K562 (cell line): ENCODE measurements at regions not wholly inside any gene's neighbourhood (a gene's known extent, or its start where the extent isn't known, plus 50 kb on each side); places are given as distances from the start of the nearest gene placed in this dataset.
A peak's percentile ranks its signal among the peaks of the same experiment; 100 is the strongest.

Source experiments
- ATAC-seq: fragments of 200-7000 bp; cut with Tn5 transposase; 3 replicates; pipeline ENCODE4 v1.9.1; 2020; ENCODE audit warnings: moderate library complexity
- BruUV-seq: library from RNA; stranded (reverse); fragments of 400-500 nt; replicated peaks from 2 replicates; lab custom pipeline; 2021; lab: Mats Ljungman, UMichigan
- CTCF ChIA-PET: fragments of 300-600 bp; formaldehyde crosslinking; extraction: SDS; loops from one replicate; lab custom pipeline; 2021; ENCODE audit warnings: low intra/inter-chr PET ratio; lab: Yijun Ruan, JAX
- POLR2A ChIA-PET: fragments of 300-600, 350-650 bp; sonication (Branson Sonifier 250); formaldehyde crosslinking; extraction: SDS; loops from one replicate; lab custom pipeline; 2021; ENCODE audit warnings: antibody characterized with exemption, inconsistent platforms; lab: Yijun Ruan, JAX
- DNase-seq, 4 experiments: peaks; one replicate each; pipeline versions ENCODE4 v3.0.0 to v3.0.0-alpha.2; 2011 to 2018; ENCODE audit warnings: low spot score in 3 of 4, mixed read lengths in 3 of 4; ENCODE audit errors: extremely low read depth in 1 of 4
- FAIRE-seq: peaks from 2 replicates; lab custom pipeline; 2011; peaks lifted over from hg19 to GRCh38; lab: Jason Lieb, UNC
- H2AFZ ChIP-seq: 2 replicates; pipeline ENCODE4 v1.6.0; 2011; ENCODE audit warnings: low read depth, low read length, control low read depth, inconsistent platforms
- H3K27ac ChIP-seq: fragments of 200-600 bp; 3 replicates; pipeline ENCODE4 v1.8.0; 2011; ENCODE audit warnings: low read depth, mild to moderate bottlenecking, control low read depth, inconsistent platforms, low read length, moderate library complexity, mixed read lengths; ENCODE audit errors: extremely low read depth
- H3K27me3 ChIP-seq, 2 experiments: fragments of 300-600 bp in 1 of 2; 2 replicates in 1 of 2; 3 replicates in 1 of 2; pipeline versions ENCODE4 v1.6.0 to v1.8.0; 2011; ENCODE audit warnings: inconsistent platforms in 2 of 2, low read length in 2 of 2, mild to moderate bottlenecking in 1 of 2, mixed read lengths in 1 of 2, moderate library complexity in 1 of 2; ENCODE audit not compliant: control insufficient read depth in 2 of 2, insufficient read depth in 2 of 2
- H3K36me3 ChIP-seq: fragments of 300-600 bp; 3 replicates; pipeline ENCODE4 v1.8.0; 2011; ENCODE audit warnings: mild to moderate bottlenecking, low read length, inconsistent platforms; ENCODE audit not compliant: control insufficient read depth, insufficient read depth
- H3K4me1 ChIP-seq, 2 experiments: fragments of 200-600 bp in 1 of 2; replicated peaks in 1 of 2; 2 replicates in 1 of 2; 3 replicates in 1 of 2; pipeline versions ENCODE4 v1.5.1 to v1.8.0; 2011; ENCODE audit warnings: inconsistent platforms in 2 of 2, low read length in 2 of 2, mild to moderate bottlenecking in 1 of 2, mixed read lengths in 1 of 2, moderate library complexity in 1 of 2; ENCODE audit not compliant: control insufficient read depth in 2 of 2, insufficient read depth in 2 of 2
- H3K4me2 ChIP-seq: 2 replicates; pipeline ENCODE4 v1.6.1; 2011; ENCODE audit warnings: low read length, control low read depth, inconsistent platforms, mixed read lengths; ENCODE audit not compliant: insufficient read depth
- H3K4me3 ChIP-seq: fragments of 200-600 bp; sonication (generic), shearing (Covaris generic); 2 replicates; pipeline ENCODE4 v1.5.1; 2016; ENCODE audit warnings: control low read depth, inconsistent platforms
- H3K79me2 ChIP-seq: fragments of 200-600 bp; 3 replicates; pipeline ENCODE4 v1.8.0; 2011; ENCODE audit warnings: low read length, inconsistent platforms; ENCODE audit not compliant: control insufficient read depth, insufficient read depth
- H3K9ac ChIP-seq, 2 experiments: 2 replicates each; pipeline versions ENCODE4 v1.6.0 to v1.6.1; 2011; ENCODE audit warnings: low read depth in 2 of 2, low read length in 2 of 2, control low read depth in 1 of 2, inconsistent platforms in 1 of 2, mild to moderate bottlenecking in 1 of 2, mixed read lengths in 1 of 2; ENCODE audit not compliant: insufficient read depth in 1 of 2
- H3K9me1 ChIP-seq: one replicate; pipeline ENCODE4 v1.6.0; 2011; ENCODE audit warnings: inconsistent platforms, mild to moderate bottlenecking, low read length, moderate library complexity; ENCODE audit not compliant: control insufficient read depth, insufficient read depth
- H3K9me3 ChIP-seq: replicated peaks from 2 replicates; pipeline ENCODE4 v1.5.1; 2011; ENCODE audit warnings: low read depth, low read length, inconsistent platforms; ENCODE audit not compliant: control insufficient read depth, insufficient read depth
- H4K20me1 ChIP-seq: replicated peaks from 2 replicates; pipeline ENCODE4 v1.6.1; 2011; ENCODE audit warnings: low read length, inconsistent platforms, mixed read lengths; ENCODE audit not compliant: control insufficient read depth, insufficient read depth
- CTCF ChIP-seq, 3 experiments: IDR thresholded peaks in 2 of 3; conservative IDR thresholded peaks in 1 of 3; 2 replicates each; pipeline ENCODE4 v1.5.1; 2011 to 2012; ENCODE audit warnings: low read length in 3 of 3, mild to moderate bottlenecking in 3 of 3, control low read depth in 2 of 3, improper control_type of control experiment in 1 of 3, inconsistent platforms in 1 of 3, low read depth in 1 of 3, mixed read lengths in 1 of 3, moderate library complexity in 1 of 3; ENCODE audit not compliant: insufficient read depth in 2 of 3
- MCM5 ChIP-seq: fragments of 450-650 bp; IDR thresholded peaks from 2 replicates; pipeline ENCODE4 v1.6.1; 2016; ENCODE audit warnings: low read depth
- ZBTB7A ChIP-seq: IDR thresholded peaks from 2 replicates; pipeline ENCODE4 v1.6.1; 2011; ENCODE audit warnings: low read depth, mild to moderate bottlenecking, low read length, moderate library complexity, borderline replicate concordance; ENCODE audit not compliant: control insufficient read depth
- WGBS: fragments of 100-300 bp; shearing (Covaris generic); methylation state at CpG from one replicate; pipeline ENCODE4 v1.1.6; 2016; ENCODE audit warnings: low coverage, mixed read lengths; ENCODE audit not compliant: insufficient coverage; ENCODE audit errors: missing lambda C conversion rate; 5-methylcytosine and 5-hydroxymethylcytosine counted together
- in situ Hi-C: fragments of 300-500 bp; cut with MboI; formaldehyde crosslinking; loops from 4 replicates; pipeline ENCODE4 v1.15.0; 2018; ENCODE audit warnings: inconsistent platforms, mixed read lengths
- intact Hi-C: fragments of 100-400 bp; cut with micrococcal nuclease; formaldehyde crosslinking; loops from 2 replicates; pipeline ENCODE4 v1.14.2; 2022

DNA sequence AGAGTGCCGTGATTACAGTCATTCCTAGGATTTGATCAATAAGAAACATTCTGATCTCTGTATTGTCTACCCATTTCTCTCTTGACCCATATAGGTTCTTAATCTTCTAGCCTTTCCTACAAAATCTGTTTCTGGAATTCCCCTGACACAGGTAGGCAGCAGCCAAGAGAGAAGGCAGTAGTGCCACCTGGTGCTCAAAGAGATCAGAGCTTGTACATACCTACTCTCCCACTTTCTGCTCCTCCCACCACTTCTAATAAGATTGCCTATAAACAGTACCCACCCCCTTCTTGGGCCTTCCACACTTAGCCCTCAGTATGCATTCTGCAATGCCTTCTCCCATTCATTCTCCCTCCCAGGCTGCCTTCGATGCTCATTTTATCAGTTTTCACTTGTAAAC, 117.4 kb upstream of the RORB start:
- no peak for FAIRE-seq

More for the DNA sequence above, 117.4 kb upstream of the RORB start:
- no TSS peak for BruUV-seq
- Histone ChIP-seq H3K79me2 (no peaks in the 10 kb centered on the region), H4K20me1 (no peaks in the 10 kb centered on the region), H3K9me3 (no peaks in the 10 kb centered on the region), H3K36me3 (no peaks in the 10 kb centered on the region), H3K4me3 (no peak overlapping the region), H3K9ac (no peak overlapping the region), H3K4me1 (no peaks in the 10 kb centered on the region), H3K4me2 (no peak overlapping the region), H2AFZ (no peak overlapping the region), H3K27ac (no peak overlapping the region), H3K27me3 (no peaks in the 10 kb centered on the region), H3K9me1 (no peaks in the 10 kb centered on the region)
- ATAC-seq (peak; percentile 63; the same call in 2 of the 3 replicates), DNase-seq (peak in 3 of 4 experiments; percentile 3 to 20 (median 5))
- in situ Hi-C loops = no loop called here
- intact Hi-C loops = no loop called here
- TF ChIP-seq ZBTB7A (no peak), MCM5 (no peak), CTCF (IDR thresholded peaks at IDR 0.05 in 2 of 3, conservative IDR thresholded peaks at IDR 0.05 in 1 of 3; ENCODE audit: insufficient read depth in 2 of 3, low read depth in 1 of 3, low read length in 3 of 3) (peak in 2 of 3 experiments; percentile 6 to 28; a peak in 1 of 6 replicates)
- WGBS = 0% methylated on average over 2 of the region's 2 CpGs
- ChIA-PET CTCF (no interaction called here), POLR2A (no interaction called here)
